Suprapubic skin (tissue), 4 donors: ENCODE measurements at regions not wholly inside any gene's neighbourhood (a gene's known extent, or its start where the extent isn't known, plus 50 kb on each side); places are given as distances from the start of the nearest gene placed in this dataset.
A peak's percentile ranks its signal among the peaks of the same experiment; 100 is the strongest.

ENCODE experiments used
- DNase-seq, 2 donors: peaks; one replicate each; pipeline ENCODE4 v3.0.0-alpha.2; 2019; ENCODE audit warnings: low spot score in 2 of 2
- H3K27ac ChIP-seq: fragments of 200-600 bp; sonication (generic); one replicate; pipeline ENCODE4 v1.5.1; 2019
- H3K27me3 ChIP-seq: fragments of 200-600 bp; sonication (generic); one replicate; pipeline ENCODE4 v1.5.1; 2019
- H3K36me3 ChIP-seq: fragments of 200-600 bp; sonication (generic); one replicate; pipeline ENCODE4 v1.5.1; 2019
- H3K4me1 ChIP-seq: fragments of 200-600 bp; sonication (generic); one replicate; pipeline ENCODE4 v1.5.1; 2019
- H3K4me3 ChIP-seq: fragments of 200-600 bp; sonication (generic); one replicate; pipeline ENCODE4 v1.5.1; 2019; ENCODE audit warnings: mild to moderate bottlenecking
- H3K9me3 ChIP-seq: fragments of 200-600 bp; sonication (generic); one replicate; pipeline ENCODE4 v1.5.1; 2019
- CTCF ChIP-seq, 2 donors: fragments of 200-600 bp in 1 of 2; fragments of 450-650 bp in 1 of 2; sonication (generic) in 1 of 2; IDR thresholded peaks; one replicate each; pipeline ENCODE4 v1.5.1; 2016 to 2019; ENCODE audit warnings: antibody characterized with exemption in 2 of 2, mild to moderate bottlenecking in 1 of 2, moderate library complexity in 1 of 2
- EP300 ChIP-seq: sonication (generic); formaldehyde crosslinking; IDR thresholded peaks from one replicate; pipeline ENCODE4 v1.6.1; 2017; ENCODE audit warnings: antibody characterized with exemption
- POLR2A ChIP-seq, 2 donors: fragments of 450-650 bp; IDR thresholded peaks; one replicate each; pipeline ENCODE4 v1.6.1; 2017; ENCODE audit warnings: antibody characterized with exemption in 2 of 2, mild to moderate bottlenecking in 2 of 2, moderate library complexity in 2 of 2
- POLR2AphosphoS5 ChIP-seq, 3 donors: sonication (generic); formaldehyde crosslinking; IDR thresholded peaks; one replicate each; pipeline ENCODE4 v1.6.1; 2017; ENCODE audit warnings: antibody characterized with exemption in 3 of 3
- WGBS: methylation state at CpG from one replicate; pipeline ENCODE4 v1.1.5; 2018; 5-methylcytosine and 5-hydroxymethylcytosine counted together

DNA sequence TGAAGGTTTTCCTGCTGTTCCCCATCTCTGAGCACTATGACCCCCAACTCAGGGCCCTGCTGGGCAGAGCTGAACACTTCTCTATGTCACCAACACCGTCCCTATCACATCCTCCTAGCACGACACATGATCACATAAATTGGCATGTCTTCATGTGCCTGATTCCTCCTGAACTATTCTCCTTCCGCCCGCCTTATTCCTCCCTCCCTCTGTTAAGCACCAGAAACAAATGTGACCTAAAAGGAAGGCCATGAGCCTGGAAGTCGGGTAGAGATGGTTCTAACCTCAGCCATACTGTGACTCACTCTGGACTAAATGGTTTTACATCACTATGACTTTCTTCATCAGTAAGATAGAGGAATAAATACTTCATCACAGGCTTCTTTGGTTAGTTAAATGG is 80.8 kb upstream of the DYNLRB2 start:
- no peaks in the 10 kb centered on the region for H3K9me3 ChIP-seq
- peak overlapping the region; percentile 73 for H3K27ac ChIP-seq
- WGBS: 41% methylated on average over 5 of the region's 5 CpGs
- peaks cover 6% of the 10 kb centered on the region for H3K4me1 ChIP-seq
- no peaks in the 10 kb centered on the region for H3K36me3 ChIP-seq
- H3K27me3 ChIP-seq: no peaks in the 10 kb centered on the region
- H3K4me3 ChIP-seq: no peak overlapping the region
- no peak for TF ChIP-seq POLR2AphosphoS5 (IDR thresholded peaks at IDR 0.05)
- TF ChIP-seq POLR2A (IDR thresholded peaks at IDR 0.05): no peak
- TF ChIP-seq EP300: no peak
- no peak for TF ChIP-seq CTCF (IDR thresholded peaks at IDR 0.05)
- DNase-seq: no peak

DNA sequence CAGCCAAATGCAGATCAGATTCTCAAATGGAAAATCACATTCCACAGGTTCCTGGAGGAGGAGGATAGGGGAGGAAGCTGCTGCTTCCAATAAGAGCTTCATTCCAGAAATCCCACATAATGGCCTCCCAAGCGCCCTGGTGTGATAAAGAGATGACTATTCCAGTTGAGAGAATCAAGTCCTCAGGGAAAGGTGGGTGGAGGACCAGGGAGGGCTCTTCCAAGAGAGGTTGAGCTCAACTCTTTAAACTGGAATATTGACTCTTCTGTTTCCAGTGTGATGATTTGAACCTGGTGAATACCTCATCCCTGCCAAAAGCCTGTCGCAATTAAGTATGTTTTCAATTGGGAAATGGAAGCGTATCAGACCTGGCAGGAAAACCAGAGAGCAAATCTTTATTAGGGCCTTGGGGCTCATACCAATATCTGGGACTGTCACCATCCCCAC is 81.4 kb upstream of the DYNLRB2 start:
- DNase-seq: no peak
- 36% methylated on average over 3 of the region's 3 CpGs for WGBS

DNA sequence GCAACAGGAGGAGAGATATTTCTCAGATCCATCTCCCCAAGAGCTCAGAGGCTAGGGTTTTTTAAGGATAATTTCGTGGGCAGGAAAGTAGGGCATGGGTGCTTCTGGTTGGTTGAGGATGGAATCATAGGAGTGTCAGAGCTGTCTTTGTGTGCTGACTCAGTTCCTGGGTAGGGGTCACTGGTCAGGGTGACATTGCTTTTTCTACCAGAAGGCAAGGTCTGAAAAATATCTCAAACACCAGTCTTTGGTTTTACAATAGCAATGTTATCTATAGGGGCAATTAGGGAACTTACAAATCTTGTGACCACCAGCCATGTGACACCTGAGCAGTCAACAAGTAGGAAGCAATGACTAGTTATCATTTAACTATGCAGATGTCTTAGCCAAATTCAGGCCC is 82.9 kb upstream of the DYNLRB2 start:
- no peak for DNase-seq
- no peak for TF ChIP-seq CTCF (IDR thresholded peaks at IDR 0.05)
- no peak for TF ChIP-seq POLR2AphosphoS5 (IDR thresholded peaks at IDR 0.05)
- no peak for TF ChIP-seq EP300
- TF ChIP-seq POLR2A (IDR thresholded peaks at IDR 0.05): no peak
- no peak overlapping the region for H3K4me3 ChIP-seq
- H3K36me3 ChIP-seq: no peaks in the 10 kb centered on the region
- H3K27ac ChIP-seq: no peak overlapping the region
- 65% methylated on average over 1 of the region's 1 CpG for WGBS
- H3K27me3 ChIP-seq: no peaks in the 10 kb centered on the region
- H3K4me1 ChIP-seq: peaks cover 6% of the 10 kb centered on the region
- no peaks in the 10 kb centered on the region for H3K9me3 ChIP-seq

More for the DNA sequence above, 81.4 kb upstream of the DYNLRB2 start:
- Histone ChIP-seq H3K36me3 (no peaks in the 10 kb centered on the region), H3K27ac (peak overlapping the region; percentile 73), H3K27me3 (no peaks in the 10 kb centered on the region), H3K4me1 (peaks cover 6% of the 10 kb centered on the region), H3K9me3 (no peaks in the 10 kb centered on the region), H3K4me3 (no peak overlapping the region)
- TF ChIP-seq POLR2A (IDR thresholded peaks at IDR 0.05) (no peak), POLR2AphosphoS5 (IDR thresholded peaks at IDR 0.05) (peak in 1 of 3 donors; percentile 15)

DNA sequence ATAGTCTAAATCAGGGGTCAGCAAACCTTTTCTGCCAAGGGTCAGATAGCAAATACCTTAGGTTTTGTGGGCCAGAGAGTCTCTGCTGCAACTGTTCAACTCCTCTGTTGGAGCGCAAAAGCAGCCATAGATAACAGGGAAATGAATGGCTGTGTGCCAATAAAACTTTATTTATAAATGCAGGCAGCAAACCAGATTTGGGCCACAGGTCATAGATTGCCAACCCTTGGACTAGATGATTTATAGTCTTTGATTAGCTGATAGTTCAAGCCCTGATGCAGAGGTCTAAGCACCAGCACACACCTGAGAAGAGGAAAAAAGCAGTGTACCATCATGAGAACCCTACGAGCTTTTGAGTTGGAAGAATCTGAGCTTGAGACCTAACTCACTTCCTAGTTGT is 86.0 kb upstream of the DYNLRB2 start:
- H3K27me3 ChIP-seq: no peaks in the 10 kb centered on the region
- no peaks in the 10 kb centered on the region for H3K36me3 ChIP-seq
- TF ChIP-seq EP300: no peak
- H3K9me3 ChIP-seq: no peaks in the 10 kb centered on the region
- H3K27ac ChIP-seq: no peak overlapping the region
- peaks cover 2% of the 10 kb centered on the region for H3K4me1 ChIP-seq
- H3K4me3 ChIP-seq: no peak overlapping the region
- DNase-seq: no peak
- WGBS: 96% methylated on average over 2 of the region's 2 CpGs

DNA sequence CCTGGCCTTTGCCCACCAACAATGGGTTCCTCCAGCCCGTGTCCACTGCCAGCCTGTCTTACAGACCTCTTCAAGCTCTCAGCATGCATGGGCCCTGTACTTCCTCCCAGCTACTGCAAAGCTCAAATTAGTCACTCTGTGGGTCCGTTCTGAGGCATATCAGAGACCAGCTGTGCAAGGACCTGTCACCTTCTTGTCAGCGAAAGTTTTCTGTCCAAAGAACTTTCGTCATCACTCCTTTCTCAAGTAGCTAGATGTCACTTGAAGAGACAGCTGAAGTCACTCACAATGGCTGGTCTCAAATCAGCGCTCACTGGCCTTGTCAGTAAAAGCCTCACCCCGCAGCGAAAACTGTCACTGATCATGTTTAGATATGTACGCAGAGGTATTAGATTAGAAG is 91.4 kb upstream of the DYNLRB2 start:
- Histone ChIP-seq H3K9me3 (no peaks in the 10 kb centered on the region), H3K27me3 (no peaks in the 10 kb centered on the region), H3K4me1 (no peaks in the 10 kb centered on the region), H3K27ac (no peak overlapping the region), H3K36me3 (no peaks in the 10 kb centered on the region), H3K4me3 (no peak overlapping the region)
- WGBS: 87% methylated on average over 8 of the region's 8 CpGs
- DNase-seq: no peak
- TF ChIP-seq POLR2AphosphoS5 (IDR thresholded peaks at IDR 0.05): no peak
- no peak for TF ChIP-seq CTCF (IDR thresholded peaks at IDR 0.05)
- TF ChIP-seq POLR2A (IDR thresholded peaks at IDR 0.05): no peak
- TF ChIP-seq EP300: no peak

GRCh38 chr16:80447241-80447640 is 93.6 kb upstream of the DYNLRB2 start:
- Histone ChIP-seq H3K4me3 (no peak overlapping the region), H3K9me3 (no peaks in the 10 kb centered on the region), H3K4me1 (no peaks in the 10 kb centered on the region), H3K27ac (no peak overlapping the region), H3K36me3 (no peaks in the 10 kb centered on the region), H3K27me3 (no peaks in the 10 kb centered on the region)
- no peak for DNase-seq
- 77% methylated on average over 5 of the region's 5 CpGs for WGBS
- no peak for TF ChIP-seq POLR2A (IDR thresholded peaks at IDR 0.05)
- TF ChIP-seq EP300: no peak
- TF ChIP-seq POLR2AphosphoS5 (IDR thresholded peaks at IDR 0.05): no peak
- no peak for TF ChIP-seq CTCF (IDR thresholded peaks at IDR 0.05)
